Endothelial cell (in vitro differentiated cells): ENCODE measurements at regions not wholly inside any gene's neighbourhood (a gene's known extent, or its start where the extent isn't known, plus 50 kb on each side); places are given as distances from the start of the nearest gene placed in this dataset.

Experiments used
- DNase-seq: peaks from one replicate; pipeline ENCODE4 v3.0.0; 2021; ENCODE audit warnings: low spot score
- H3K27ac Mint-ChIP-seq: one replicate; pipeline ENCODE4 v1.8.0; 2021; ENCODE audit warnings: mixed read lengths, inconsistent platforms; ENCODE audit not compliant: unreplicated experiment
- H3K27me3 Mint-ChIP-seq: one replicate; pipeline ENCODE4 v1.8.0; 2021; ENCODE audit warnings: mild to moderate bottlenecking, moderate library complexity, mixed read lengths, inconsistent platforms; ENCODE audit not compliant: unreplicated experiment
- H3K36me3 Mint-ChIP-seq: one replicate; pipeline ENCODE4 v1.8.0; 2021; ENCODE audit warnings: mild to moderate bottlenecking, low read depth, mixed read lengths, inconsistent platforms; ENCODE audit not compliant: unreplicated experiment
- H3K4me1 Mint-ChIP-seq: one replicate; pipeline ENCODE4 v1.8.0; 2021; ENCODE audit warnings: mild to moderate bottlenecking, mixed read lengths, inconsistent platforms; ENCODE audit not compliant: unreplicated experiment
- H3K4me3 Mint-ChIP-seq: one replicate; pipeline ENCODE4 v1.8.0; 2021; ENCODE audit warnings: mild to moderate bottlenecking, mixed read lengths, inconsistent platforms; ENCODE audit not compliant: unreplicated experiment
- H3K9me3 Mint-ChIP-seq: one replicate; pipeline ENCODE4 v1.8.0; 2021; ENCODE audit warnings: mixed read lengths, inconsistent platforms; ENCODE audit not compliant: unreplicated experiment
- TF ChIP-seq, protein P1 (sequence below): fragments of 200-600 bp; sonication (generic); IDR thresholded peaks from one replicate; pipeline ENCODE4 v1.5.0; 2021; ENCODE audit warnings: antibody characterized with exemption; ENCODE audit not compliant: unreplicated experiment

DNA sequence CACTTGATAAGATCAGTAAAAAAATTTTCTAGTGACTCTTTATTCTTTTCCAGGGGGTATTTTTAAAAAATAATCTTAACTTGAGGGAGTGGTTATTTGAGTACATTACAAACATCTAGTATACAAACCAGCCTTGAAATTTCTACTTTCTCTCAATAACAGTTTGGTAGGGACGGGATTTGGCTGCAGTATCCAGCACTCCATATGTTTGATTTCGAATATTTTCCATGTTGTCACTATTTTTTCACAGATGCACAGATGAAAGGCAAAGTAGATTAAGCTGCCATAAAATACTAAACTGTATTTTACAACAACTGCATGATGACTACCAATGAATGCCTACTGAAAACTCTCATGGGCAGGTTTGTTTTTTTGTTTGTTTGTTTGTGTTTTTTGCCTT is 225.0 kb downstream of the COX7B2 start:
- Mint-ChIP-seq H3K4me1 (no peaks in the 10 kb centered on the region), H3K27me3 (no peaks in the 10 kb centered on the region), H3K4me3 (no peak overlapping the region), H3K27ac (no peak overlapping the region), H3K9me3 (peaks cover 14% of the 10 kb centered on the region), H3K36me3 (no peaks in the 10 kb centered on the region)
- DNase-seq: no peak
- TF ChIP-seq, protein P1, sequence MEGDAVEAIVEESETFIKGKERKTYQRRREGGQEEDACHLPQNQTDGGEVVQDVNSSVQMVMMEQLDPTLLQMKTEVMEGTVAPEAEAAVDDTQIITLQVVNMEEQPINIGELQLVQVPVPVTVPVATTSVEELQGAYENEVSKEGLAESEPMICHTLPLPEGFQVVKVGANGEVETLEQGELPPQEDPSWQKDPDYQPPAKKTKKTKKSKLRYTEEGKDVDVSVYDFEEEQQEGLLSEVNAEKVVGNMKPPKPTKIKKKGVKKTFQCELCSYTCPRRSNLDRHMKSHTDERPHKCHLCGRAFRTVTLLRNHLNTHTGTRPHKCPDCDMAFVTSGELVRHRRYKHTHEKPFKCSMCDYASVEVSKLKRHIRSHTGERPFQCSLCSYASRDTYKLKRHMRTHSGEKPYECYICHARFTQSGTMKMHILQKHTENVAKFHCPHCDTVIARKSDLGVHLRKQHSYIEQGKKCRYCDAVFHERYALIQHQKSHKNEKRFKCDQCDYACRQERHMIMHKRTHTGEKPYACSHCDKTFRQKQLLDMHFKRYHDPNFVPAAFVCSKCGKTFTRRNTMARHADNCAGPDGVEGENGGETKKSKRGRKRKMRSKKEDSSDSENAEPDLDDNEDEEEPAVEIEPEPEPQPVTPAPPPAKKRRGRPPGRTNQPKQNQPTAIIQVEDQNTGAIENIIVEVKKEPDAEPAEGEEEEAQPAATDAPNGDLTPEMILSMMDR: no peak

DNA sequence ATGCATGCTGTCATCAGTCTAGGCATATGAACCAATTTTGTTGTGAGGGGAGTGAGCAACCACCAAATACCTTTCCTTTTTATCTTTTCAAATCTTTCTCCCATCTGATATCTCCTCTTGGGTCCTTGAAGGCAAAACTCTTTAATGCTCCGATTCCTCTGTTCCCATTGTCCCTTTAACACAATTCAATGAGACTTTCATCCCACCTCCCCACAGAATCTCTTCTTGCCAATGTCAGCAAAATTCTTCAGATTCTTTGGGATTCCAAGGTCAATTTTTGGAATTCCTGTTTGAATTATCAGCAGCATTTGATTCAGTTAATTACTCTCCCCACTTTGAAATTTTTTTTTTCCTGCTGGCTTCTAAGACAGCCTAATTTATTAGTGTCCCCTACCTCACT is 232.7 kb downstream of the COX7B2 start:
- Mint-ChIP-seq H3K27ac (no peak overlapping the region), H3K9me3 (peaks cover 9% of the 10 kb centered on the region), H3K4me3 (no peak overlapping the region), H3K27me3 (no peaks in the 10 kb centered on the region), H3K4me1 (no peaks in the 10 kb centered on the region), H3K36me3 (no peaks in the 10 kb centered on the region)
- DNase-seq: no peak
- TF ChIP-seq, protein P1: no peak

DNA sequence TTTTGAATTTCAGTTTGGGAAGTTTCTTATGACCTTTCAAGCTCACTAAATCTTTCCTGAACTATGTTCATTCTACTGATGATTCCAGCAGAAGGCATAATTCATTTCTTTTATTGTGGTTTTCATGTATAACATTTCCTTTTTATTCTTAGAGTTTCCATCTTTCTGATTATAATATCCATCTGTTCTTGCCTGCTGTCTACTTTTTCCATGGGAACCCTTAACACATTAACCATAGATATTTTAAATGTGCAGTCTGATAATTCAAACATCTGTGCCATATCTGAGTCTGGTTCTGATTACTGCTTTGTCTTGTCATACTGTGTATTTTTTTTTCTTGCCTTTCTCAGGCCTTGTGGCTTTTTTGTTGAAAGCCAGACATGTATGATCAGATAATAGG is 234.7 kb downstream of the COX7B2 start:
- TF ChIP-seq, protein P1: no peak
- no peak for DNase-seq
- H3K4me3 Mint-ChIP-seq: no peak overlapping the region
- no peaks in the 10 kb centered on the region for H3K27me3 Mint-ChIP-seq
- no peaks in the 10 kb centered on the region for H3K36me3 Mint-ChIP-seq
- H3K4me1 Mint-ChIP-seq: no peaks in the 10 kb centered on the region
- no peak overlapping the region for H3K27ac Mint-ChIP-seq
- H3K9me3 Mint-ChIP-seq: peaks cover 9% of the 10 kb centered on the region

DNA sequence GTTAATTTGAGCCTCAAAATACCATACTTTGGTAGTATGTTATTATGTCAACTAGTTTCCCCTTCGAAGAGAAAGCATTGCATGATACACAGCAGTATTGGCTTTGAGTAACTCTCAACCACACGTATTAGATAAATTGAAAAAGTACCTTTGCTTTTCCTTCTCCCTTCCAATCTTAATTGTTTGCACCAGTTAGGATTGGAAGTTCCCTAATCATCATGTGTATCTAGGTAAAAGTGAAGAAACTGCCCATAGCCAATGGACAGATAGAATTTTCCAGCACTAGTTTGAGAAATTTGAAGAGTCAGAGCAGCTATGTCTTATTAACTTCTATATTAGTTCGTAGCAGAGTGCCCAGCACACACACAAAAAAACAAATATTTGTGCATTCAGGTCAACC is 241.3 kb downstream of the COX7B2 start:
- H3K4me3 Mint-ChIP-seq: no peak overlapping the region

DNA sequence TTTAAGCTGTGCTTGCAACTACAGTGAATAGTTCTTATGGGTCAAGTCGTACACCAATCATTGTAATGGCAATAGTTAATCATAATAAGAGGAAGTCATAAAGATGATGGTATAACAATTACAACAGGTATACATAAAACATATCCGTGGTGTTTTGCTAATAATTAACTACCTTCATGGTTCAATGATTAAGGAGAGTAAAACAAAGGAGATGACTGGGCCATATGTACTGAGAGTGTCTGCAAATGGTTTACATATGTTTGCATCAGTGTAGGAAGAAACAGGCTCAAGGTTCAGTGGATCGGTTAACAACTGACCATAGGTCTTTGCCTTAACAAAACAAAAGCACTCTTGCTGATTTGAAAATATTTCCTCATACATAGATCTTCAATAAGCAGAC is 253.0 kb downstream of the COX7B2 start:
- Mint-ChIP-seq H3K27me3 (no peaks in the 10 kb centered on the region), H3K36me3 (no peaks in the 10 kb centered on the region), H3K27ac (no peak overlapping the region), H3K4me3 (no peak overlapping the region), H3K9me3 (peaks cover 15% of the 10 kb centered on the region), H3K4me1 (no peaks in the 10 kb centered on the region)
- no peak for DNase-seq
- TF ChIP-seq, protein P1: no peak

More for the DNA sequence above, 241.3 kb downstream of the COX7B2 start:
- no peaks in the 10 kb centered on the region for H3K27me3 Mint-ChIP-seq
- TF ChIP-seq, protein P1: no peak
- H3K9me3 Mint-ChIP-seq: peaks cover 5% of the 10 kb centered on the region
- no peaks in the 10 kb centered on the region for H3K4me1 Mint-ChIP-seq
- H3K36me3 Mint-ChIP-seq: no peaks in the 10 kb centered on the region
- H3K27ac Mint-ChIP-seq: no peak overlapping the region
- DNase-seq: no peak
